NCI-H524 treated with DMSO at 0.1 percent for 48 hours (cell line): ENCODE measurements at regions not wholly inside any gene's neighbourhood (a gene's known extent, or its start where the extent isn't known, plus 50 kb on each side); places are given as distances from the start of the nearest gene placed in this dataset.

ENCODE experiments used
- DNase-seq: peaks from one replicate; lab custom pipeline; 2025; lab: John Stamatoyannopoulos, UW

DNA sequence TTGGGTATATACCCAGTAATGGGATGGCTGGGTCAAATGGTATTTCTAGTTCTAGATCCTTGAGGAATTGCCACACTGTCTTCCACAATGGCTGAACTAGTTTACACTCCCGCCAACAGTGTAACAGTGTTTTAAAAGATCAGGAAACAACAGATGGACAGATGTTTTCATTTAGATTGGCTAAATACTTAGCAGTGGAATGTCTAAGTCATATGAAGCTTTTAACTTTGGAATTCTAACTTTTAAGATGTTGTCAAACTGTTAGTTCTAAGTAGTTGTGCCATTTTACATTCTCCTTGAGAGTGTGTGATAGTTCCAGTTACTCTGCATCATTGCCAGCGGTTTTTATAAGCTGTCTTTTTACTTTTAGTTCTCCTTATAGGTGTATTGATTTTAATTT is 688.8 kb downstream of the SEMA5A start:
- no peak for DNase-seq

DNA sequence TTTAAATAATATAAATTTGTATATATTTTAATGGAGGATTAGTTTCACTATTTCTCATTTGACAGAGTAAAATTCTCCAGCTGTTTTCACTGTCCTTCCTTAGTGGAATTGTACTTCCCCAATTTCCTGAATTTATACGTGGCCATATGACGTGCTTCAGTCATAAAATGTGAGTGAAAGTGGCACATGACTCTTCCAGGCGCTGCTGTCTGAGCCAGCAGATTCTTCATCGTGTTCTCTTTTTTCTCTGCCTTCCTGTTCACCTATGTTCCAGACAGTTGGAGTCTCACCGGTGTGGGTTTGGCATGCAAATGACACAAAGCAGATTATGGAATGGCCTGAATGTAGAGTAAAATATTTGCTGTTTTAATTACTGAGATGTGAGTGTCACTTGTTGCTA is 684.1 kb downstream of the SEMA5A start:
- no peak for DNase-seq

DNA sequence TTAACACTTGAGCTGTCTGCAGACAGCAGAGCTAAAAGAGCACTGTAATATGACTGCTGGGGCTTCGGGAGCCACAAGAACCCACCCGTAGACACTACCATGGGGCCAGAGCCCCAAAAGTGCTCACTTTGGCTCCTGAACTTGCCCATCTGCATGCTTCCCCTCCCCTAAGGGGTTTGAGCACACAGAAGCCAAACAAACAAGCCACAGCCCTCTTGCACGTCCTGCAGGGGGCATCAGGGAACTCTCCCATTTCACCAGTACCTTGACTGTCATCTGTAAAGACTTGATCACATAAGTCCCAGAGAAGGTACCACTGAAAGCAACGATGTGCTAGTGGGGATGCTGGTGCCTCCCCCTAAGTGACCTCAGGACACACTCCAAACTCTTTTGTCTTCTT is 681.8 kb downstream of the SEMA5A start:
- DNase-seq: no peak

DNA sequence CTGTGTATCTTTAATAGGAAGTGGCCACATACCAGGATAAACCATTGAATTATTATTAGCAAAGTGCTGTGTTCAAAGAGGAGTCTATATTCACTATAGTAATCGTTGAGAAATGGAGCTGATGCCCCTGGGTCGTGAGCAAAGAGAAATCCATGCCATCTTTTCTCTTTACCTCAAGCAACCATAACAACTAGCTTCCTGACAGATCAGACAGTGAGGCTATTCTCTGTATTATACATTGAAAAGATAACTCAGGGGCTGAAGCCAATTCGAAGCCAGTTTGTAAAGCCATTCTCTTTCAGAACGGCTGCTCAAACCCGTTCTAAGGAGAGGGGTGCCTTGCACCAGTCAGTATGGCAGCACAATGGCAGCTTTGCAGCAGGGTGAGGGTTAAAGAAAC is 680.6 kb downstream of the SEMA5A start:
- no peak for DNase-seq

DNA sequence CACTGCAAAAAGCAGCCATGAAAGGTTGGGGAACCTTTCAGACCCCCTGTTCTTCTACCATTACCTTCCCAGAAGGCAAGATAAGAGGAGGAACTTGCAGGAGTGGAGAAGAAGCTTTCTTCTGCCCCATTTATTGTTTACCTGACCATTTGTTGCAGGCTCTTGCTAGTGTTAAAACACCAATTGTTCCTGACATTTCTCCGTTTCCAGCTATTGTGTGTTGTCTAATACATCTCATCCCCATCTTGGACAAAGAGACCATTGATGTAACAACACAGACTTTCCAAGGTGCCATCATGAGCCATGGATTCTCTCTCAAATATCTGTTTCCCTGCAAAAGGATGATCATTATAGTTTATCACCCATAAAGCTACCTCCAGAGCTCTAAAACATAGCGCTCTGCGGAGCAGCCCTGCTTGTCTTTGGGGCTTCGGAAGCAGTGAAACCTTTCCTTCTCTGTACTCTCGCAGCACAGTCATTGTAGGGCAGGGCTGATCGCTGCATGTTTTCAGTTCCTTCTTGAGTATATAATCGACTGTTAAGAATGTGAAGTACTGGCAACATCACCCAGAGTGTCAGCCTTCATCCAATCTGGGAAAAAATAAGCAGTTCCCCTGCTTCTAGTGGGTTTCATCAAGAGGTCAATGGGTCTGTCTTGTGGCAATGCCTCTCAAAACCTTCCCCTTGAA is 680.0 kb downstream of the SEMA5A start:
- DNase-seq: no peak

DNA sequence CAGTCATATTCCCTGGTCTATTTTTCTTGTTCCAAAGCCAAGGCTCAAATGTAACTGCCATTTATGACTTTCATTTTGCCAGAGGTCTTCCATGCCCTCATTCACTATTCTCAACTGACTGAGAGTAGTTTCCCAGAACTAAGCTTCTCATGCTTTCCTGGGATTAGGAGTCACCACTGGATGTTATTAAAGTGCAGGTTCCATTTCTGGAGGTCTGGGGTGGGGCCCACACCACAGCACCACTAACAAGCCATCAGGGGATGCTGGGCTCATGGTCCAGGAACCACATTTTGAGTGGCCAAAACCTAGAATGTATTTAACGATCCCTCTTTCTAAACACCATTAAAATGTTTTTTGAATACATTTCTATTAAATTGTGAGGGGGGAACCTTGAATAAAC is 677.6 kb downstream of the SEMA5A start:
- DNase-seq: no peak

DNA sequence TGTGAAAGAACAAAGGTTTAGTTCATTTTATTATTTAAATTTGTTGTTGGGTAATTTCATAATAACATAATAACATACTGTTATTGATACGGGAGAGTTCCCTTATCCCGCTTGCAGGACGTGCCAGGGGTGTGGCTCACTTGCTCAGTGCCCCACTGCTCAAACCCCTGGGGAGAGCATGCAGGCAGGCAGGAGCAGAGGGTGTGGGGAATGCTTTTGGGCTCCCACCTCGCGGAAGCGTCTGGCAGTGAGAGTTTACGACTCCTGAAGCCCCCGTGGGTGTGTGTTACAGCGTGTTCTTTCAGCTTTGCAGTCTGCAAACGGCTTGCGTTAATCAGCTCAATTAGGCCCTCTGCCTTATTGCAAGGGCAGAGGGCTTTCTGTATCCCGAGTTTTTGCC is 675.9 kb downstream of the SEMA5A start:
- DNase-seq: no peak

DNA sequence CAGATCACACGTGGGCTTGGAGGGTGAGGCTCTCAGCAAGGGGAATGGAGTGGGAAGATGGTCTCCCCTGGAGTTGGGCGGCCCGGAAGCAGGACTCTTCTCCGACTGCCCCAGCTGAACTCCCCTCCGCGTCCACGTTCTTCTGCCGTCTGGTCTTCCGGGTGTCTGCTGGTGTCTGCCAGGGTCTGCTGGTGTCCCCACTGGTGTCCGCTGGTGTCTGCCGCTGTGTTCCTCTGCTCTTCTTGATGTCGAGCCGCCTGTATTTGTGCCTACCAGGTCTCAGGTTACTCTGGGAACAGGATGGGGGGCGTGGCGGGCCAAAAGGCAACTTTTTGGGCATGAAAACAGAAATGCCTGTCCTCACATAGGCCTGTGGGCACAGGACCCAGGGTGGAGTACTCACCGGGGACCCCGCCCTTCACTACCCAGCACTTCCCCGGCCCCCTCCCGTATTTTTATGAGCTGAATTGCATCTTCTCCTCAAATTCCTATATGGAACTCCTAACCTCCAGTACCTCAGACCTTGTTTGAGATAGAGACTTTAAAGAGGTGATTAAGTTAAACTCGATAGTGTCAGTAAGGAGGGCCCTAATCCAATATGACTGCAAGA is 675.4 kb downstream of the SEMA5A start:
- no peak for DNase-seq

DNA sequence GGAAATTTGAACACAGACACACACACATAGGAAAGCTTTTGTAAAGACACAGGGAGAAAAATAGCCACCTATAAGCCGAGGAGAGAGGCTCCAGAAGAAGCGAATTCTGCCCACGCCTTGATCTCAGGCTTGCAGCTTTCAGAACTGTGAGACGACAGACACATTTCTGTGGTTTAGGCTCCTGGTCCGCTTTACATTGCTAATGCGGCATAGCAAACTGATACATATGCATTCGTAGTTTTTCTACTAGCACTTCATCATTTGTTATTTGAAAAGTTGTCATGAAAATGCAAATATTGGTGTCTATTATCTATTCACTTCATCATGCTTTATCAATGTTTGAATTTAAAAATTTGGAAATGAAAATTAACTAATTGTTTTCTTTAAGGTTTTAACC is 674.9 kb downstream of the SEMA5A start:
- no peak for DNase-seq

DNA sequence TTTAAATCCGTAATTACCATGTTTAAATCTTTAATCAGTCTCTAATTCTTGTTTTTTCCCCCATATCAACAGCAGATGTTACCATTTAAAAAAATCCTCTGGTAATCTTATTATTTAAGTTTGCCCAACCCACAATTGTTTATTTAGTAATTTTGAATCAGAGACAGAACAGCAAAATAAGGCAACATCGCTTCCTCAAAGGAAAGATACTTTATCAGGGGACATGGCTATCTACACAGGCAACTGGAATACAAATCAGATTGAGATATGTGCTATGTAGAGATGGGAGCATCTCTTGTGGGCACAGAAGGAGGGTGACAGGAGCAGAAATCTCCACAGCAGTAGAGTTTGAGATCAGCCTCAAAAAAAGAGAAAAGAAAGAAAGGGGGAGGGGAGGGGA is 674.4 kb downstream of the SEMA5A start:
- no peak for DNase-seq

DNA sequence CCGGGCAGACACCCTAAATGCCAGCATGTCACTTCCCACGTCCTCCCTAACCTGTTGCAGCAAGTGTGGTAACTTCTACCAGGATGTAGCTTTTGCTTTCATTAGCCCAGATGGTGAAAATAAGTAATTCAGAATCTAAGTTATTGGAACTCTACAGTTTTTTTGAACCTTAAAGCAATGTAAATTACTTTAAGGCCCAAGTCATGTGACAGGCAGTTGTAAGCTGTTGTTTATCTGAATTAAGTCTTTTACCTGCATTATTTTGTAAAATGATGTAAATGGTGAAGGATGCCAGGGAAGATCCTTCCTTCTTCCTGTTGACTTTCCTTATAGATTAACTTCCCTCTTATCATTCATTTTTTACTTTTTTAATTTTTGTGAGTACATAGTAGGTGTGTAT is 670.2 kb downstream of the SEMA5A start:
- DNase-seq: no peak

DNA sequence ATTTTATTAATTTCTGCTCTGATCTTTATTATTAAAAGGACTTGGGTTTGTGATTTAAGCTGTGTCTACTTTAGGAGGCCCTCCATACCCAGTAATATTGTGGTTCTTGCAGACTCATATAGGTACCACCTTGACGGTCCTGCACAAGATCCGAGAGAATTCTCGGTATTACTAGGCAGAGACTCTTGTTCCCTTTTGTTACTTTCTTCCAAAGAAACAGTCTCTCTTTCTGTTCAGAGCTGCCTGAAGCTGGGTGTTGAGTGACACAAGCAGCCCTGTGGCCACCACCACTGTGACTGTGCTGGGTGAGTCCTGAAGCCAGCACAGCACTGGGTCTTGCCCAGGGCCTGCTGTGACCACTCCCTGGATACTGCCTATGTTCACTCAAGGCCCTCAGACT is 666.6 kb downstream of the SEMA5A start:
- DNase-seq: no peak

DNA sequence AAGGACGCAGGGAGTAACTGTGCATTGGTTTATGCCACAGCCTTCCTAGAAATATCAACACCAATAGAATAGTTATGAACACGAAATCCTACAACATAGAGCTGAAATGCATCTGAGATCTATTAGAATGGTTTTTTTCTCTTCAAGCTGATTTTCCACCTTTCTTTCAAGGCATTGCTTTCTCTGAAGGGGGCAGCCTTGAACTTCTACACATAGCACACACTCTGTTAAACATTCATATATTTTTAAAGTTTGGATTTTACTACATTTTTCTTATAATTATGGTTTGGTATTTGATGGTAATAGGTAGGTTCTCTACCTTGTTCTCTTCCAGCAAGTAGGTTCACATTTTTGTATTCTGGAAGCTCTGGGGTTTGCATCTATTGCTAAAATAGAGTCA is 661.8 kb downstream of the SEMA5A start:
- no peak for DNase-seq

DNA sequence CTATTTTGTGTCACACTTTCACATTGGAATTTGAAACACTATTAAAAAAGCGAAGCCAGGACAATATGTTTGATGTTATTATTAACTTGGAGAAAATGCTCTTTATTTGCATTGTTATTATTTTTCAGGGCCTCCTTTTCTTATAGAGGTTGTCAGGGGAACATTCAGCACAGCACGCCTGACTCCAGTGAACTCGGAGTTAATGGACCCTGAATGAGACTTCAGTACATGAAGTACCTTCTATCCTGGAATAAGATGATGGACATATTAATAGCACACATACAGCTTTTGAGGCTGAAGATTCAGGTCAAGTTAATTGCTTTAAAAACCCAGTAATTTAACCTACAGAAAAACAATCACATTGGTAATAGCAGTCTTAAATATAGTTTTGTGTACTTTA is 652.9 kb downstream of the SEMA5A start:
- DNase-seq: no peak

DNA sequence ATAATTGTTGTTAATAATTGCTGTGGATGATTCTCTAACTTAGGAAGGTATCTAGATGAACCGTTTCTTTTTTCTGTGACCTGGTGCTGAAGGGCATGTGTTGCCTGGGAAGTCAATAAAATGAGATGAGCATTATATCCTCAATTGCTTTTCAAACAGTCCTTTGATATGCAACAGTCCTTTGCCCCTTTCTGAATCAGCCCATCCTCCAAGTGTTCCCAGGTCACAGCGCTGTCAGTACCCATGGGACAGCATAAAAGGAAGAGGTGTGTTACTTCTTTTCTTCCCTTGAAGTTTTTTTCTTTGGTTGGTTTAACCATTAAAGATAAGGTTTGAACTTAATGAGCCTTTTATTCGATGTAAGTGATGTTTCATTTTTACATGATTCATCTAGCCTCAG is 651.8 kb downstream of the SEMA5A start:
- no peak for DNase-seq

DNA sequence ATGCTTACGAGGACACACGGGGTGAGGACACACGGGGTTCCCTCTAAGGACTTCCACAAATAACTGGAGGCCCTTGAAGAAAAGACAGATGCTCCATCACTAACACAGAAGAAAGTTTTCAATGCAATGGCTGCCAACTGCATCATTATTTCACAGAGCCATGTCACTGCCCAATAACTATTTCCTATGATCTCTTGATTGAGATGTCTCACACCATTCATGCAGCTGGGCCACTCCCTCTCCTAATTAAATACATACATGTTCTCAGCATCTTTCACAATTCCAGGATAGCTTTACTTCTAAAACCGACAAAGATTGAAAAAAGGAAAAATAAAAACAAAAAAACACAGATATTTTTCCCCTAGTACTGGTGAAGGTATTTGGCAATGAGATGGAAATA is 650.8 kb downstream of the SEMA5A start:
- DNase-seq: no peak

DNA sequence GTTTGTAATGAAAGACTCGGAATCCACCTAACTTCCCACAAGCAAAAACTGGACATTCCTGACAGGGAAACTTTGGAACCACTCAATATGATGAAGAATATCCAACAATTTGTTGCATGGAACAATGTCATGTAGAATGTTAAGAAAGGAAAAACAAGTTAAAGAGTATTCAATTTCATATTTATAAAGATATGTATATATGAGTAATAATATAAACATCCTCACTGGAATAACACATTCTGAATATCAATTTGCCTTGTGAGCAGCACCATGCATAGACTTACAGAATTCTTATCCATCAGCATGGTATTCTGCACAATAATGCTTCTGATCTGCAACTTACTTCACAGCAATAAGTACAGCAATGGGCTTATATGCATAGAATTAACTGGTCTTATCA is 650.3 kb downstream of the SEMA5A start:
- DNase-seq: no peak

DNA sequence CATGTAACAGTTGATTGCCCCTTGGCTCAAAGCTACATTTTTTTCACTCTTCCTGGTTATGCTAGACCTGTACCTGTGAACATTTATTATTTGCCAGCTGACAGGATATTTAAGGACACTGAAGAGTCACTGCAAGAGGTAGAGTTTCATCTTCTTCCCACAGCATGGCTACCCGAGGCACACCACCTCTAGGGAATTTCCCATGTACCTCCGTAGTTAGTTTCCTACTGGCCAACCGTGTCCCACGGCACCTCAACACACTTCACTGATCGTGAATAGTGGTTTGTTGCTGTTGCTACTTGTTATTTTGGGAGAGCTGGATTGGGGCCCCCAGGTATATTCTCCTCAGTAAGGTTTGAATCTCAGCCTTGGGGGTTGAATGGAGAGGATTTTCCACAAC is 648.6 kb downstream of the SEMA5A start:
- DNase-seq: no peak

DNA sequence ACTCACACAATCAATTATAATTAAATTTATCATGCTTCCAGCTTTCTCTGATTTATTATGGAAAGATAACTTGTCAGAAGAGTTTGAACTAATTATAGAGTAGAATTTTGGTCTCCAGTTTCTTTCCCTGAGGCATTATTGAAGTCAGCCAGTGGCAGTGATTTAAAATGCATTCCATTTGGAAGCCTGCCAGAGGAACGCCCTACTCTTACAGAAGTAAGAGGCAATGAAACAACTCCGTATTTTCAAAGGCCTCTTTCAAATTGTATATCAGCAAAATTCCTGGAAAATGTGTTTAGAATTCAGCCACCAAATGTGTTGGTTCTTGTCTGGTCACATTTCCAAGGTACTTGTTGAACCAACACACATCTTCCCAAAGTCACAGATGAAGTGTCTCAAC is 640.9 kb downstream of the SEMA5A start:
- peak; percentile 10 for DNase-seq

DNA sequence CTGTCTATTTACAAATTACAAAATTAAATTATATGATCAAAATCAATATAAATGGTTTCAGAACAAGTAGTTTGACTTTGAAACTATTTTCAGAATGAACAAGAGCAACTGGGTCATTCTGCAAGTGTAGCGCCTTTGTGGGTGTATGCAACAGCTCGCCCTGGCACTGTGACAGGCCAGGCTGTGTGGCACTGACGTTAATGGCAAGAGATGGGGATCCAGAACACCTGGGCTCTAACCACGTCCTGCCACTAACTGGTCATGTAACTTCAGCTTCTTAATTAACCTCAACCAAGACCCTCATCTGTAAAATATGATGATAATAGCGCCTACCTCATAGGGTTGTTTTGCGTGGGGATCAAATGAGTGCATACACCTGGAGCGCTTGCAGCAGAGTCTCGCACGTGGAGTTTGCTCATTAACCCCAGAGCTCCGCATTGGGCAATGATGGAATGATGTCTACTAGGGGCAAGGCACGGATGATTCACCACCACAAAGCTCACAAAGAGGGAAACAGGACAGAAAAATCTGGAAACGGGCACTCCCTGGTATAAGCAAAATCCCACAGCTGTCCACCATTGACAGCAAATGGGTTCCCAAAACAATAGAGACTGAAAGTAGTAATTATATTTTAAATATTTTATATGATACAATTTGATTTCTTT is 639.4 kb downstream of the SEMA5A start:
- DNase-seq: no peak

DNA sequence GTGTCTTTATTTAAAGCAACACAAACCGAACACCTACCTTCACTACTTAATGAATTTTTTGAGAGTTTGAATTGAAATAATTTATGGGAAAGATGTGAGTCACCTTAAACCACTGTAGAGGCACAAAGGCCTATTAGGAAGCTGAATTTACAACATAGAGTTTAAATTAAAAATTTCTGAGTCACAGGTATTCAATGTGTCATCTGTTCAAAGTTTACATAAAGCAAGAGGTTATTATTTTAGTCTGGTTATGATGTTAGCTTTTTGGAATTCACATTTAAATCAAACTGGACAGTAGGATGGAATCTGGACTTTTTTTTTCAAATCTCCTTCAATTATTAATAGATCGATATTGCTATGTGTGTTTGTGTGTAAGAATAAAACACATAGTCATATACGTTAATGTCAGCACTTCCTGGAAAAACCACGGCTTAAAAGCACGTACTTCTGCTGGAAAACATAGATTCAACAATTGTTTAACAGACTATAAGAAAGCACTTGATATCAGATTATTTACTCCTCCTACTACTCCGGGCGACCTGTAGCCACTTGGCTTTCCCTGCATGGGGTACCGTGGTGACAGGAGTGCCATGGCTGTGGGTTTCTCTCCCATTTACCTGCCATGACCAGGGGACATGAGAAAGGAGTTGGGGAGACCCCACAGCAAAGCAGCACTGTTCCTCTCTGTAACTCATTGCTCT is 638.6 kb downstream of the SEMA5A start:
- DNase-seq: no peak

DNA sequence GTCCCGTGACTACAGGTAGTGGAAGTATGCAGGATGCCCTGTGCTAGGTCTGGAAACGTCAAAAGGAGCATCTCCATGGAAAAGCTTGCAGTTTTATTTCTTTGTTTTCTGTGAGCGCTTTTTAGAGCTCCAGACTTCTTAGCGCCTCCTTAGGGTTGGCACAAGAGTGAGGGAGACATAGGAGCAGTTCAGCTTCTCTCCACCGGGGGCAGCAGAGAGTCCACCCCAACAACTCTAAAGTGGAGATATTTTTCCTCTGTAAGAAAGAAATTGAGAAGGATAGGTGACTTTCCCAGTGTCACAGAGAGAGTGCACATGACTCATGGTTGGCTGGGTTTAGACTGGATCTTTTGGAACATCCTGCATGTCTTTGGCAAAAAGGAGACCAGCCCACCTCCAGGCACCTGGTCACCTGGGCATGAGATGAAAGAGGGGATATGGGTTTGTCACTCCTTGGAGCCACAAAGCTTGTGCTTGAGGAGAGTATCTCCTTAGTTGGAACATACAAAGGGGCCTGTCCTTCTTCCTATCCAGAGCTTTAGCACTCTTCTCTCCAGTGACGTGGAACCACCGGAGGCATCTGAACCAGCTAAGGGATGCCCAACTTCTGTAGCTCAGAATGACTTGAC is 637.7 kb downstream of the SEMA5A start:
- no peak for DNase-seq

DNA sequence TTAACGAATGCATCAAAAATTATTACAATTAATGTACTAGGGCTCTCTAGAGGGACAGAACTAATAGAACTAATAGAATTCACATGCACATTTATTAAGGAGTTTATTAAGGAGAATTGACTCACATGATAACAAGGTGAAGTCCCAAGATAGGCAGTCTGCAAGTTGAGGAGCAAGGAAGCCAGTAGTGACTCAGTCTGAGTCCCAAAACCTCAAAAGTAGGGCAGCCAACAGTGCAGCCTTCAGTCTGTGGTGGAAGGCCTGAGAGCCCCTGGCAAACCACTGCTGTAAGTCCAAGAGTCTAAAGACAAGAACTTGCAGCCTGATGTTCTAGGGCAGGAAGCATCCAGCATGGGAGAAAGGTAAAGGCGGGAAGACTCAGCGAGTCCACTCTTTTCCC is 633.8 kb downstream of the SEMA5A start:
- no peak for DNase-seq
